ENCODE measurements at regions not wholly inside any gene's neighbourhood (a gene's known extent, or its start where the extent isn't known, plus 50 kb on each side); places are given as distances from the start of the nearest gene placed in this dataset.

- no peak for TF ChIP-seq CTCF (IDR thresholded peaks at IDR 0.05)
- TF ChIP-seq POLR2A (IDR thresholded peaks at IDR 0.05), result no peak
Measured at GRCh38 chr5:53373451-53374158, 106.8 kb upstream of the FST start.

Data from right lobe of liver (tissue), 4 donors.